ENCODE measurements at regions not wholly inside any gene's neighbourhood (a gene's known extent, or its start where the extent isn't known, plus 50 kb on each side); places are given as distances from the start of the nearest gene placed in this dataset.

- H3K4me1 Mint-ChIP-seq = no peaks in the 10 kb centered on the region
- H3K27ac Mint-ChIP-seq = no peak overlapping the region
- H3K36me3 Mint-ChIP-seq = peaks cover 1% of the 10 kb centered on the region
- peaks cover 5% of the 10 kb centered on the region for H3K27me3 Mint-ChIP-seq
- no peaks in the 10 kb centered on the region for H3K9me3 Mint-ChIP-seq
- no peak overlapping the region for H3K4me3 Mint-ChIP-seq
These were observed 1457.0 kb downstream of the BRD1 start for GRCh38 chr22:48370508-48371325.

- Mint-ChIP-seq H3K36me3 (peaks cover 1% of the 10 kb centered on the region), H3K27me3 (peaks cover 3% of the 10 kb centered on the region), H3K9me3 (no peaks in the 10 kb centered on the region), H3K4me3 (no peak overlapping the region), H3K27ac (no peak overlapping the region), H3K4me1 (no peaks in the 10 kb centered on the region)
These were observed 1457.7 kb downstream of the BRD1 start for GRCh38 chr22:48369789-48370507.

DNA sequence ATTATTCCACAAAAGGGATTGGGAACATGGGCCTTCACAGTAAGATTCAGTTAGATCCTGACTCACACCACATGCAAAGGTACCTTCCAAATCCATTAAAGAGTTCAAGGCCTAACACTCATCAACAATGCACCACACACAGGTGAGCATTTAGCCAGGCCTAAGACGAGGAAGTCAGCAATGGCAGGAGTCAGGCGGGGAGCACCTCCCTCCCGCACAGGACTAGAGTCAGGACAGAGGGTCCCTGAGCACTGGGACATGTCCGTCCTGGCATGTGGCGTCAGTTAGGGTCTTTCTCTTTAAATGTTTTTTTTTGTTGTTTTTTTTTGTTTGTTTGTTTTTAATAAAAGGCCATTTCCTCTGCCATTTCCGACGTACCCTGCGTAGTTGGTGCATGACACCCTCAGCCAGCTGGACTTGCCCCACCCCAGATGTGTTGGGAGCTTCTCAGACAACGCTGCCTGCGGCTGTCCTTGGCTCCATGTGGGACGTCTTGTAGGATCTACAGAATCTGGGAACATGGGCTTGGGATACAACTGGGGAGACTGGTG lies 1458.6 kb downstream of the BRD1 start:
- Mint-ChIP-seq H3K36me3 (peaks cover 1% of the 10 kb centered on the region), H3K9me3 (no peaks in the 10 kb centered on the region), H3K27ac (no peak overlapping the region), H3K27me3 (no peaks in the 10 kb centered on the region), H3K4me3 (no peak overlapping the region), H3K4me1 (no peaks in the 10 kb centered on the region)

DNA sequence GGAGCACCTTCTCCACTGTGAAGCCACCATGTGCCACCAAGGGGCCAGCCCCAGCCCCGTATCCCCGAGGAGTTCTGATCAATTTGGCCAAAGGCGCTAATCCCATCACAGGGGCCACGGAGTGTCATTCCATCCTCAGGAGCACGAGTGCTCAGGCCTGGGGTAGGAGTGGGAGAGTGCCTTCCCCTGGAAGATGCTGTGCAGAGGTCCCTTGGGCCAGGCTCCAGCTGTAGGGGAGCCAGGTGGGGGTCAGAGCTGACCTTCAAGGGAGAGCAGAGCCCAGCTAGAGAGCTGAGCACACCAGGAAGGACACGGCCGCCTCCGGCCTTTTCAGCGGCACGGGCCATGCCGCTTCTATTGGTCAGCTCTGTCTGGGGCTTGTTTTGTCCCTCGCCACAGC lies 1459.9 kb downstream of the BRD1 start:
- no peaks in the 10 kb centered on the region for H3K4me1 Mint-ChIP-seq

DNA sequence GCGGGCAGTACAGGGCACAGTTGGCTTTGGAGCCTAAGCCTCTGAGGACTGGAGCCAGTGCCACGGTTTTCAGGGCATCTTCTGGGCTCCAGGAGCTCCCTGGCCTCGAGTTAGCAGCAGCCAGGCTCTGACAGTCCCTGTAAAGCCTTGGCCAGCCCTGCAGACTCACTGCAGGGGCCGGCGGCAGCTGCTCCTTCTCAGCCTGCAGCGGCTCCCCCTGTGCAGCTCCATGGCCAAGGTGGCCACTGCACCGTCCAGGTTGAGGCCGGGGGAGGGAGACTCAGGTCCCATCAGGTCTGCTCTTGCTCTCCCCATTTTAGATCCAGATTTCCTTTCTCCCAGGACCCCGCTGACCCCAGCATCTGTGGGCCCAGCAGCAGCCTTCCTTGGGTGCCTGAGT lies 1461.1 kb downstream of the BRD1 start:
- peaks cover 0 to 2% (median 0%) of the 10 kb centered on the region in 3 donors for H3K4me1 Mint-ChIP-seq
- H3K36me3 Mint-ChIP-seq = peaks cover 1% of the 10 kb centered on the region
- H3K27ac Mint-ChIP-seq = no peak overlapping the region
- H3K4me3 Mint-ChIP-seq = no peak overlapping the region
- no peaks in the 10 kb centered on the region for H3K9me3 Mint-ChIP-seq
- H3K27me3 Mint-ChIP-seq = no peaks in the 10 kb centered on the region

More for the DNA sequence above, 1459.9 kb downstream of the BRD1 start:
- Mint-ChIP-seq H3K36me3 (peaks cover 1% of the 10 kb centered on the region), H3K9me3 (no peaks in the 10 kb centered on the region), H3K27me3 (no peaks in the 10 kb centered on the region), H3K27ac (no peak overlapping the region), H3K4me3 (no peak overlapping the region)

DNA sequence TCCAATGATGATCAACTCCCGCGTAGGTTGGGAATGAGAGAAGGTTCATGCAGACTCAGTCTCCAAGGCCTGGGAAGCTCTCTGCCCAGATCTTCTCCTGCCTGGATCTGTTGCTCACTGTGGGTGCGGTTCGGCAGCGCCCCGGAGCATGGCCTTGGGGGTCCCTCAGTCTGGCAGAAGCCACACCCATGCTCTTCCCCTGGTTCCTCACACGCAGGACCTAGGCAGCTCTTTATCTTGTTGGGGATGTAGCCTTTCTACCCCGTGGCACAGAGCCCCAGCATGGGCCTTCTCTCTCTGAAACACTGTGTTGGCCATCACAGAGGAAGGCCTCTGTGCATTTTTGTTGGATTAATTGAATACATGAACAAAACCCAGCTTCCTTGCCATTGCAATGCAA lies 1461.6 kb downstream of the BRD1 start:
- Mint-ChIP-seq H3K4me1 (peaks cover 0 to 2% (median 0%) of the 10 kb centered on the region in 3 donors), H3K4me3 (no peak overlapping the region), H3K9me3 (no peaks in the 10 kb centered on the region), H3K27me3 (no peaks in the 10 kb centered on the region), H3K36me3 (peaks cover 1% of the 10 kb centered on the region), H3K27ac (no peak overlapping the region)

GRCh38 chr22:48365386-48365785 lies 1462.3 kb downstream of the BRD1 start:
- H3K9me3 Mint-ChIP-seq = no peaks in the 10 kb centered on the region
- peaks cover 1% of the 10 kb centered on the region for H3K36me3 Mint-ChIP-seq
- no peak overlapping the region for H3K27ac Mint-ChIP-seq
- no peak overlapping the region for H3K4me3 Mint-ChIP-seq
- H3K27me3 Mint-ChIP-seq = no peaks in the 10 kb centered on the region
- H3K4me1 Mint-ChIP-seq = peaks cover 0 to 2% (median 0%) of the 10 kb centered on the region in 3 donors

- H3K27me3 Mint-ChIP-seq = peaks cover 1% of the 10 kb centered on the region
These were observed 1464.8 kb downstream of the BRD1 start for GRCh38 chr22:48362721-48363404.

GRCh38 chr22:48361099-48361639 lies 1466.5 kb downstream of the BRD1 start:
- no peak overlapping the region for H3K4me3 Mint-ChIP-seq
- peaks cover 0 to 2% (median 0%) of the 10 kb centered on the region in 3 donors for H3K4me1 Mint-ChIP-seq
- H3K27me3 Mint-ChIP-seq = peaks cover 6% of the 10 kb centered on the region
- H3K9me3 Mint-ChIP-seq = no peaks in the 10 kb centered on the region
- H3K36me3 Mint-ChIP-seq = no peaks in the 10 kb centered on the region
- no peak overlapping the region for H3K27ac Mint-ChIP-seq

More at GRCh38 chr22:48362721-48363404, 1464.8 kb downstream of the BRD1 start:
- Mint-ChIP-seq H3K27ac (no peak overlapping the region), H3K36me3 (no peaks in the 10 kb centered on the region), H3K4me3 (no peak overlapping the region), H3K9me3 (no peaks in the 10 kb centered on the region), H3K4me1 (peaks cover 0 to 2% (median 0%) of the 10 kb centered on the region in 3 donors)

GRCh38 chr22:48359613-48359965 lies 1468.1 kb downstream of the BRD1 start:
- no peaks in the 10 kb centered on the region for H3K9me3 Mint-ChIP-seq
- H3K36me3 Mint-ChIP-seq = no peaks in the 10 kb centered on the region
- no peak overlapping the region for H3K27ac Mint-ChIP-seq
- H3K4me1 Mint-ChIP-seq = peaks cover 0 to 2% (median 0%) of the 10 kb centered on the region in 3 donors
- no peak overlapping the region for H3K4me3 Mint-ChIP-seq
- peaks cover 6% of the 10 kb centered on the region for H3K27me3 Mint-ChIP-seq

DNA sequence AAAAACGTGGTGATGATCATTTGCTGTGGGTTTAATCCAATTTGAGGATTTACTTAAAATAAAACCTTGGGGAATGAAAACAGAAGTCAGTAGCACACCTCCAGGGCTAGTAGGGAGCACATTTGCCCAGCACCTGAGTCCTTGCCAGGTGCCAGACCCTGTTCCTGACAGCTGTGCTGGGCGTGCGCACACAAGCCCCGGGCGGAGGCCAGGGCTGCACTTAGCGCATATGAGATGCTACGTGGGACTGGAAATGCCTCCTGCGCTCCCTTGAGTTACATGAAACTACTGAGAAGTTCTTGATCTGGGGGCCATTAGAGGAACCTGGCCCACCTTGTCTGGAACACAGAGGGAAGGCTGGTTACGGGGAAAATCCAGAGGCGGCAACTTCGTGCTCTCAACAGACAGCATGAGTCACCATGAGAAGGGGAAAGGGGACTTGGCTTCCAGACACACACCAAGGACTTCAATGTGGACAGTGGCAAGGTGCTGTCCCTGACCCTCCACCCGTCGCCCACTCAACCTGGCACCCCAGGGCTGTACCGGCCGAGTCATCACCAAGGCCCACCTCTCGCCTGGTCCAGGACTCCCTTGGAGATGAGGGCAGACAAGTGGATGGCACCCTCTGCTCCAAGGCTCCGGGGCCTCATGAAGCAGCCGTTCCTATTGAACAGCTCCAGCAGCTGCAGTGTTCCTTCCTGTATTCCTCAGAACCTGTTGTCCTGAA lies 1468.6 kb downstream of the BRD1 start:
- peaks cover 6% of the 10 kb centered on the region for H3K27me3 Mint-ChIP-seq
- no peak overlapping the region for H3K27ac Mint-ChIP-seq
- peaks cover 0 to 2% (median 0%) of the 10 kb centered on the region in 3 donors for H3K4me1 Mint-ChIP-seq
- H3K36me3 Mint-ChIP-seq = no peaks in the 10 kb centered on the region
- no peaks in the 10 kb centered on the region for H3K9me3 Mint-ChIP-seq
- H3K4me3 Mint-ChIP-seq = no peak overlapping the region

DNA sequence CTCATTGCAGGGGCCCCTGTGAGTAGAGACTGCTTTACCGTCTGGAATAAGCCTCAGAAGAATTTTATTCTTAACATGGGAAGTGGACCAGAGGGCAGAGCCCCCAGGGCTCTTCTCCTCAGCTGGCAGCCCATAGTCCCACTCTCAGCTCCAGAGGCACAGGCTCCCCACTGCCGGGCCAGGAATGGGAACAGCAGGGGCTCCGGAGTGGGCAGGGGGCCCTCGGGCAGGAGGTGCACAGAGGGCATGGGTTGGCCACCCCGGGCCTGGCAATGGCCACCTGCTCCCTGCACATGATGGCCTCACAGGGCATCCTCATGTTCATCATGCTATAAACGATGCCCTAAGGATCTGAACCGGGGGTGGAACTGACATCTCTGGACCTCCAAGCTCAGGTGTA lies 1469.7 kb downstream of the BRD1 start:
- H3K27me3 Mint-ChIP-seq = peaks cover 6% of the 10 kb centered on the region
- peaks cover 0 to 2% (median 0%) of the 10 kb centered on the region in 3 donors for H3K4me1 Mint-ChIP-seq
- H3K9me3 Mint-ChIP-seq = no peaks in the 10 kb centered on the region
- no peak overlapping the region for H3K4me3 Mint-ChIP-seq
- H3K36me3 Mint-ChIP-seq = no peaks in the 10 kb centered on the region
- H3K27ac Mint-ChIP-seq = no peak overlapping the region

GRCh38 chr22:48357196-48357595 lies 1470.5 kb downstream of the BRD1 start:
- peaks cover 0 to 1% (median 0%) of the 10 kb centered on the region in 3 donors for H3K4me1 Mint-ChIP-seq
- H3K36me3 Mint-ChIP-seq = no peaks in the 10 kb centered on the region
- H3K4me3 Mint-ChIP-seq = no peak overlapping the region
- H3K27me3 Mint-ChIP-seq = peaks cover 6% of the 10 kb centered on the region
- no peaks in the 10 kb centered on the region for H3K9me3 Mint-ChIP-seq
- H3K27ac Mint-ChIP-seq = no peak overlapping the region

DNA sequence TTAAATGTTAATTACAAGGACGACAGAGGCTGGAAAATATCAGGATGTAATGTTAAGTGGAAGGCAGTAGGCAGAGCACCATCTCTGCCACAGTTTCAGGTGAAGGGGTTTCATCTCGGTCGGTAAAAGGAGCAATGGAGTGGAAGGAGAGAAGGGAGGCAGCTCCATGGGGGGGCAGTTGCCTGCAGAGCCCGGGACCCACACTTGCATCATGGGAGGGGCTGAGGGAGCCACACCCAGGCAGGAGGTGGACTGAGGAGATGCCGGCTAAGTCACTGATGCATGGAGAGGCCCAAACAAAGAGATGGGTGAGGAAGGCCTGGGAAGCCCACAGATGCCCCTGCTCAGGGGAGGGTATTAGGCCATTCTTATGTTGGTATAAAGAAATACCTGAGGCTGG lies 1470.9 kb downstream of the BRD1 start:
- no peaks in the 10 kb centered on the region for H3K9me3 Mint-ChIP-seq
- no peak overlapping the region for H3K4me3 Mint-ChIP-seq
- H3K27me3 Mint-ChIP-seq = peaks cover 6% of the 10 kb centered on the region
- no peaks in the 10 kb centered on the region for H3K36me3 Mint-ChIP-seq
- no peaks in the 10 kb centered on the region for H3K4me1 Mint-ChIP-seq
- H3K27ac Mint-ChIP-seq = no peak overlapping the region
